ENCODE measurements at regions not wholly inside any gene's neighbourhood (a gene's known extent, or its start where the extent isn't known, plus 50 kb on each side); places are given as distances from the start of the nearest gene placed in this dataset.
"Not testable (repeated sequence)": the region's sequence is repeated elsewhere in the genome, so short reads cannot be mapped to it uniquely, and the experiment has no call there.

- DNase-seq (ENCODE audit: low read depth in 3 of 3): no peak
These were observed 1432.2 kb upstream of the ACVR2A start for GRCh38 chr2:146412625-146413024.

- DNase-seq (ENCODE audit: low read depth in 3 of 3): not testable (repeated sequence)
These were observed 1439.2 kb upstream of the ACVR2A start for GRCh38 chr2:146405402-146406309.

GRCh38 chr2:146403546-146404160, 1441.2 kb upstream of the ACVR2A start:
- DNase-seq (ENCODE audit: low read depth in 3 of 3): not testable (repeated sequence)

- no peak for DNase-seq (ENCODE audit: low read depth in 3 of 3)
These were observed 1452.2 kb upstream of the ACVR2A start for GRCh38 chr2:146392631-146393030.

GRCh38 chr2:146392186-146392585, 1452.6 kb upstream of the ACVR2A start:
- no peak for DNase-seq (ENCODE audit: low read depth in 3 of 3)

GRCh38 chr2:146388757-146389156, 1456.1 kb upstream of the ACVR2A start:
- no peak for DNase-seq (ENCODE audit: low read depth in 3 of 3)

GRCh38 chr2:146386096-146386495, 1458.7 kb upstream of the ACVR2A start:
- no peak for DNase-seq (ENCODE audit: low read depth in 3 of 3)

- no peak for DNase-seq (ENCODE audit: low read depth in 3 of 3)
These were observed 1459.8 kb upstream of the ACVR2A start for GRCh38 chr2:146385031-146385430.

- no peak for DNase-seq (ENCODE audit: low read depth in 3 of 3)
These were observed 1468.2 kb upstream of the ACVR2A start for GRCh38 chr2:146376511-146377064.

- DNase-seq (ENCODE audit: low read depth in 3 of 3): no peak
These were observed 1470.3 kb upstream of the ACVR2A start for GRCh38 chr2:146374505-146374904.

- not testable (repeated sequence) for DNase-seq (ENCODE audit: low read depth in 3 of 3)
These were observed 1473.5 kb upstream of the ACVR2A start for GRCh38 chr2:146371364-146371763.

- DNase-seq (ENCODE audit: low read depth in 3 of 3): no peak
These were observed 1474.0 kb upstream of the ACVR2A start for GRCh38 chr2:146370826-146371225.

- no peak for DNase-seq (ENCODE audit: low read depth in 3 of 3)
These were observed 1478.6 kb upstream of the ACVR2A start for GRCh38 chr2:146366276-146366675.

- DNase-seq (ENCODE audit: low read depth in 3 of 3): no peak
These were observed 1479.8 kb upstream of the ACVR2A start for GRCh38 chr2:146365041-146365440.

- DNase-seq (ENCODE audit: low read depth in 3 of 3): no peak
These were observed 1481.1 kb upstream of the ACVR2A start for GRCh38 chr2:146363731-146364130.

- no peak for DNase-seq (ENCODE audit: low read depth in 3 of 3)
These were observed 1493.1 kb upstream of the ACVR2A start for GRCh38 chr2:146351689-146352088.

- DNase-seq (ENCODE audit: low read depth in 3 of 3): no peak
These were observed 1495.5 kb upstream of the ACVR2A start for GRCh38 chr2:146349334-146349733.

GRCh38 chr2:146324951-146325350, 1519.9 kb upstream of the ACVR2A start:
- no peak for DNase-seq (ENCODE audit: low read depth in 3 of 3)

GRCh38 chr2:146323564-146323963, 1521.3 kb upstream of the ACVR2A start:
- DNase-seq (ENCODE audit: low read depth in 3 of 3): no peak

- no peak for DNase-seq (ENCODE audit: low read depth in 3 of 3)
These were observed 1523.7 kb upstream of the ACVR2A start for GRCh38 chr2:146321175-146321574.

GRCh38 chr2:146317959-146318358, 1526.9 kb upstream of the ACVR2A start:
- DNase-seq (ENCODE audit: low read depth in 3 of 3): no peak

GRCh38 chr2:146312899-146313298, 1531.9 kb upstream of the ACVR2A start:
- DNase-seq (ENCODE audit: low read depth in 3 of 3): no peak

GRCh38 chr2:146305164-146305563, 1539.7 kb upstream of the ACVR2A start:
- DNase-seq (ENCODE audit: low read depth in 3 of 3): no peak
